HCT116 (cell line): ENCODE measurements at regions not wholly inside any gene's neighbourhood (a gene's known extent, or its start where the extent isn't known, plus 50 kb on each side); places are given as distances from the start of the nearest gene placed in this dataset.

Source experiments
- ATAC-seq: fragments of 200-7000 bp; cut with Tn5 transposase; 2 replicates; pipeline ENCODE4 v1.9.1; 2020; ENCODE audit warnings: mild to moderate bottlenecking, moderate library complexity
- BruUV-seq: library from RNA; stranded (reverse); fragments of 400-500 nt; replicated peaks from 2 replicates; lab custom pipeline; 2021; lab: Mats Ljungman, UMichigan
- CTCF ChIA-PET: fragments of 300-600 bp; sonication (Branson Sonifier 250); formaldehyde crosslinking; loops from one replicate; lab custom pipeline; 2021; ENCODE audit warnings: antibody characterized with exemption; lab: Charles Lee
- POLR2A ChIA-PET: fragments of 300-600, 350-600 bp; sonication (Branson Sonifier 250); formaldehyde crosslinking; loops from one replicate; lab custom pipeline; 2021; ENCODE audit warnings: antibody characterized with exemption; lab: Charles Lee
- RAD21 ChIA-PET, 2 experiments: fragments of 300-600 bp; sonication (Branson Sonifier 250); formaldehyde crosslinking; loops; one replicate each; lab custom pipeline; 2023; ENCODE audit warnings: low total read pairs in 2 of 2; ENCODE audit not compliant: uncharacterized antibody in 2 of 2, unreplicated experiment in 2 of 2, low non-redundant PET in 1 of 2; lab: Charles Lee
- DNase-seq: peaks from one replicate; pipeline ENCODE4 v3.0.0-alpha.2; 2010; ENCODE audit warnings: low read depth, low spot score
- H2AFZ ChIP-seq: fragments of 200-600 bp; shearing (Covaris generic), sonication (generic); 2 replicates; pipeline ENCODE4 v1.6.1; 2017; ENCODE audit warnings: low read depth, mixed run types, mixed read lengths, antibody characterized with exemption, low read length; ENCODE audit not compliant: poor library complexity, severe bottlenecking
- H3K27ac ChIP-seq: 2 replicates; pipeline ENCODE4 v1.5.1; 2012; ENCODE audit warnings: low read depth, low read length
- H3K27me3 ChIP-seq: fragments of 200-600 bp; sonication (generic); 2 replicates; pipeline ENCODE4 v1.6.1; 2016; ENCODE audit warnings: mixed run types, low read length, mixed read lengths; ENCODE audit not compliant: insufficient read depth
- H3K36me3 ChIP-seq, 2 experiments: fragments of 200-500 bp in 1 of 2; fragments of 200-600 bp in 1 of 2; sonication (Bioruptor generic) in 1 of 2; sonication (generic) in 1 of 2; 2 replicates each; pipeline versions ENCODE4 v1.5.1 to v1.6.1; 2014 to 2016; ENCODE audit warnings: low read length in 2 of 2, inconsistent platforms in 1 of 2, mixed read lengths in 1 of 2, mixed run types in 1 of 2; ENCODE audit not compliant: insufficient read depth in 2 of 2, control insufficient read depth in 1 of 2
- H3K4me1 ChIP-seq, 2 experiments: fragments of 200-600 bp in 1 of 2; sonication (generic) in 1 of 2; 2 replicates each; pipeline versions ENCODE4 v1.5.1 to v1.6.1; 2012 to 2017; ENCODE audit warnings: low read length in 2 of 2, inconsistent platforms in 1 of 2, mild to moderate bottlenecking in 1 of 2, mixed read lengths in 1 of 2, mixed run types in 1 of 2, moderate library complexity in 1 of 2; ENCODE audit not compliant: insufficient read depth in 2 of 2, control insufficient read depth in 1 of 2
- H3K4me2 ChIP-seq: fragments of 200-600 bp; sonication (generic); 2 replicates; pipeline ENCODE4 v1.6.1; 2017; ENCODE audit warnings: mixed run types, low read length, mixed read lengths
- H3K4me3 ChIP-seq, 2 experiments: fragments of 200-600 bp in 1 of 2; sonication (generic) in 1 of 2; replicated peaks in 1 of 2; 2 replicates each; pipeline ENCODE4 v1.5.1; 2011 to 2016; ENCODE audit warnings: low read length in 2 of 2, control low read depth in 1 of 2, low read depth in 1 of 2, mild to moderate bottlenecking in 1 of 2, mixed read lengths in 1 of 2, mixed run types in 1 of 2
- H3K79me2 ChIP-seq: fragments of 200-600 bp; sonication (generic); 2 replicates; pipeline ENCODE4 v1.6.1; 2017; ENCODE audit warnings: mild to moderate bottlenecking, mixed run types, low read length, moderate library complexity, mixed read lengths; ENCODE audit not compliant: insufficient read depth
- H3K9ac ChIP-seq: fragments of 200-600 bp; sonication (generic); 2 replicates; pipeline ENCODE4 v1.6.1; 2016; ENCODE audit warnings: low read length, mixed read lengths
- H3K9me2 ChIP-seq: fragments of 200-600 bp; sonication (generic), shearing (Covaris generic); 2 replicates; pipeline ENCODE4 v1.6.1; 2017; ENCODE audit warnings: mixed run types, mild to moderate bottlenecking, moderate library complexity; ENCODE audit not compliant: insufficient read depth
- H3K9me3 ChIP-seq, 2 experiments: fragments of 200-500 bp in 1 of 2; fragments of 200-600 bp in 1 of 2; sonication (Bioruptor generic) in 1 of 2; sonication (generic) in 1 of 2; 2 replicates each; pipeline ENCODE4 v1.6.1; 2014 to 2017; ENCODE audit warnings: low read length in 2 of 2, mixed read lengths in 2 of 2, inconsistent platforms in 1 of 2, low read depth in 1 of 2, mild to moderate bottlenecking in 1 of 2, mixed run types in 1 of 2, moderate library complexity in 1 of 2; ENCODE audit not compliant: control insufficient read depth in 1 of 2, insufficient read depth in 1 of 2
- H4K20me1 ChIP-seq: fragments of 200-600 bp; sonication (generic), shearing (Covaris generic); 2 replicates; pipeline ENCODE4 v1.6.1; 2017; ENCODE audit warnings: mixed run types, mild to moderate bottlenecking, moderate library complexity; ENCODE audit not compliant: insufficient read depth
- ATF3 ChIP-seq: IDR thresholded peaks from 2 replicates; pipeline ENCODE4 v1.6.1; 2012
- CBX3 ChIP-seq: IDR thresholded peaks from 2 replicates; pipeline ENCODE4 v1.6.1; 2012; ENCODE audit warnings: low read depth
- ELF1 ChIP-seq: IDR thresholded peaks from 2 replicates; pipeline ENCODE4 v1.6.1; 2012; ENCODE audit warnings: low read depth, borderline replicate concordance
- EZH2phosphoT487 ChIP-seq: fragments of 200-600 bp; IDR thresholded peaks from 2 replicates; pipeline ENCODE4 v1.6.1; 2018; ENCODE audit warnings: antibody characterized with exemption, borderline replicate concordance
- FOSL1 ChIP-seq: IDR thresholded peaks from 2 replicates; pipeline ENCODE4 v1.6.1; 2012; ENCODE audit warnings: low read depth
- JUND ChIP-seq: IDR thresholded peaks from 2 replicates; pipeline ENCODE4 v1.6.1; 2012
- POLR2A ChIP-seq: IDR thresholded peaks from 2 replicates; pipeline ENCODE4 v1.7.0; 2011; ENCODE audit warnings: borderline replicate concordance; ENCODE audit not compliant: insufficient read depth, insufficient read length; ENCODE audit errors: extremely low read depth
- POLR2AphosphoS5 ChIP-seq: IDR thresholded peaks from 2 replicates; pipeline ENCODE4 v1.6.1; 2011; ENCODE audit warnings: mild to moderate bottlenecking, low read depth, low read length, moderate library complexity
- RAD21 ChIP-seq: IDR thresholded peaks from 2 replicates; pipeline ENCODE4 v1.6.1; 2012; ENCODE audit warnings: low read depth, mild to moderate bottlenecking
- SIN3A ChIP-seq: IDR thresholded peaks from 2 replicates; pipeline ENCODE4 v1.6.1; 2012; ENCODE audit warnings: low read depth
- SP1 ChIP-seq: IDR thresholded peaks from 2 replicates; pipeline ENCODE4 v1.6.1; 2012; ENCODE audit warnings: low read depth
- SRF ChIP-seq: IDR thresholded peaks from 2 replicates; pipeline ENCODE4 v1.6.1; 2012; ENCODE audit warnings: low read depth
- ZBTB33 ChIP-seq: IDR thresholded peaks from 2 replicates; pipeline ENCODE4 v1.6.1; 2011; ENCODE audit warnings: mild to moderate bottlenecking, low read length, moderate library complexity; ENCODE audit not compliant: insufficient replicate concordance; ENCODE audit errors: extremely low read depth
- ZFX ChIP-seq: fragments of 450-650 bp; IDR thresholded peaks from 2 replicates; pipeline ENCODE4 v1.6.1; 2017
- ZNF274 ChIP-seq: fragments of 200-500 bp; sonication (Bioruptor generic); IDR thresholded peaks from 2 replicates; pipeline ENCODE4 v1.6.1; 2014; ENCODE audit warnings: mild to moderate bottlenecking, low read depth, low read length, inconsistent platforms
- intact Hi-C: fragments of 100-400 bp; cut with micrococcal nuclease; formaldehyde crosslinking; loops from 2 replicates; pipeline ENCODE4 v1.10.0; 2022

DNA sequence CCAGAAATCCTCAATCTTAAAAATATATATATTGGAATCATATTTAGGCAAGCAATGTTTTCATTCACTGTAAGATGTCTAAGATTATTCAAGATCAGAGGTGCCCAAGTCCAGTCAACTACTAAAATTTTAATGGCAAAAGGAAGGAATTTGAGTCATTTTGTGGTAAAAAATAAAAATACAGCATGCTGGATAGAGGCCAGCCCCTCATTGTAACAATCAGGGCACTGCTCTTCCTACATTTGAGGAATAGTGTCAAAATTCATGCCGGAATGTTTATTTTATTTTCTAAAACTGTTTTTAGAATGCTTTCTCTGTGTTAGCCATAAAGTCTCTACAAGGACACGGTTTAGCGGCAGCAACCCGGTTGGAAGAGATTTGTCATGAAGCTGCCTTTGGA lies 49.9 kb upstream of the SRD5A3 start:
- POLR2A ChIA-PET: no interaction called here
- H3K4me2 ChIP-seq: no peak overlapping the region
- H3K27ac ChIP-seq: no peak overlapping the region
- H3K36me3 ChIP-seq: no peaks in the 10 kb centered on the region
- TF ChIP-seq ZBTB33: no peak
- no peak for TF ChIP-seq CBX3
- TF ChIP-seq ELF1: no peak
- no peak for TF ChIP-seq ZFX
- no peak for TF ChIP-seq POLR2A
- TF ChIP-seq ATF3: no peak
- no peak for TF ChIP-seq EZH2phosphoT487
- TF ChIP-seq ZNF274: no peak
- no peak for TF ChIP-seq JUND
- no peak for TF ChIP-seq POLR2AphosphoS5
- no peak for TF ChIP-seq FOSL1
- TF ChIP-seq SIN3A: no peak
- no peak for TF ChIP-seq SRF
- no peak for TF ChIP-seq SP1
- no peak for TF ChIP-seq RAD21
- no peak for DNase-seq
- no peak overlapping the region for H3K9ac ChIP-seq
- peaks cover 0 to 9% of the 10 kb centered on the region in 2 experiments; a peak in 2 of 4 replicates for H3K4me1 ChIP-seq
- intact Hi-C loops: no loop called here
- no peak overlapping the region for H3K4me3 ChIP-seq
- H2AFZ ChIP-seq: no peak overlapping the region
- no TSS peak for BruUV-seq
- no peaks in the 10 kb centered on the region for H3K27me3 ChIP-seq
- ATAC-seq: no peak
- no peaks in the 10 kb centered on the region for H3K79me2 ChIP-seq
- no peaks in the 10 kb centered on the region for H3K9me3 ChIP-seq
- H4K20me1 ChIP-seq: no peaks in the 10 kb centered on the region
- CTCF ChIA-PET: no interaction called here
- H3K9me2 ChIP-seq: no peaks in the 10 kb centered on the region
- RAD21 ChIA-PET: no interaction called here
